ENCODE measurements at regions not wholly inside any gene's neighbourhood (a gene's known extent, or its start where the extent isn't known, plus 50 kb on each side); places are given as distances from the start of the nearest gene placed in this dataset.

- no peak for TF ChIP-seq USF2 (IDR thresholded peaks at IDR 0.05; ENCODE audit: low read depth, low read length)
- TF ChIP-seq FOS (IDR thresholded peaks at IDR 0.05; ENCODE audit: low read depth, low read length), result no peak
- no peak for TF ChIP-seq CTCF (conservative IDR thresholded peaks at IDR 0.05; ENCODE audit: low read depth, low read length)
- TF ChIP-seq RFX5 (IDR thresholded peaks at IDR 0.05; ENCODE audit: low read depth, low read length), result no peak
- no peak for TF ChIP-seq POLR2A (IDR thresholded peaks at IDR 0.05; ENCODE audit: low read depth, low read length)
- no peak for TF ChIP-seq ELK1 (IDR thresholded peaks at IDR 0.05; ENCODE audit: borderline replicate concordance, low read depth, low read length)
- no peak for TF ChIP-seq RCOR1 (IDR thresholded peaks at IDR 0.05; ENCODE audit: insufficient replicate concordance, low read length)
- no peak for TF ChIP-seq MXI1 (IDR thresholded peaks at IDR 0.05; ENCODE audit: borderline replicate concordance, low read depth, low read length)
These were observed 385.6 kb downstream of the IRS2 start for GRCh38 chr13:109400624-109401257.

All from IMR-90 (cell line).